Globus pallidus (tissue), 1 donor: ENCODE measurements at regions not wholly inside any gene's neighbourhood (a gene's known extent, or its start where the extent isn't known, plus 50 kb on each side); places are given as distances from the start of the nearest gene placed in this dataset.

ENCODE experiments used
- DNase-seq: peaks from one replicate; pipeline ENCODE4 v3.0.0-alpha.2; 2015; ENCODE audit warnings: low spot score

GRCh38 chr13:40118337-40118736, 462.9 kb downstream of the COG6 start:
- no peak for DNase-seq

GRCh38 chr13:40119852-40120251, 464.4 kb downstream of the COG6 start:
- DNase-seq: no peak

GRCh38 chr13:40120288-40120687, 464.8 kb downstream of the COG6 start:
- no peak for DNase-seq

- no peak for DNase-seq
These were observed 465.3 kb downstream of the COG6 start for GRCh38 chr13:40120781-40121180.

DNA sequence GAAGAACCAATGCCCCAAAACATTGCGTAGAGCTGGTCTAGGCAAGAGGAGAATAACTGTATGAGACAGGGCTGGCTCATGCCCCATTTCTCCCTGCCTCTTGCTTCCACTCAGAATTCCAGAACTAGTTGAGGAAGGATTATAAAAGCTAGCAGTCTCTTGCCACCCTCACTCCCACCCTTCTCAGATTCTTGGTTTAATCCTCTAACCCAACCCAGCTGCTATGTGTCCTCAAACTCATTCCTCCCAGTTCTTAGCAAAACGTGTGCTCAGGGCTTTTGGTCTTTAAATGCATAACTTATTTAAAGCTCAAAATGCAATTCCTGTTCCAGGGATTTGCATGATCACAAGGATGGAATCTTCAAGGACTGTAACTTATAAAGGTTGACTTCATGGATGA, 466.3 kb downstream of the COG6 start:
- no peak for DNase-seq

- DNase-seq: no peak
These were observed 468.6 kb downstream of the COG6 start for GRCh38 chr13:40123962-40124632.

- no peak for DNase-seq
These were observed 469.2 kb downstream of the COG6 start for GRCh38 chr13:40124633-40125015.

DNA sequence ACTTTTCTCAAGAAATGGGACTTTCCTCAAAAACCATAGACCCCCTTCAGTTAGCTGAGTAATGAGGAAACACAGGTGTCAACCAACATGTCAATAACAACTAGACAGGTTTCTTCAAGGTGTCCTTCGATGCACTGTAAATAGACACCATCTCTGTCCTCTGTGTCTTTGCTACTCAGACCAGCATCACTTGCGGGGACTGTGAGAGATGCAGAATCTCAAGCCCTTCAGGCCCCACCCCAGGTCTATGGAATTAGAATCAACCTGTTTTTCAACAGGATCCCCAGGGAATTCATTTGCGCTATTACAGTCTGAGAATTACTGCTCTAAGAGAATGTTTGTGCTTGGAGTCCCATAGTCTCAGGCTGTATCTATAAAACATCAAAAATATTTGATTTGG, 469.9 kb downstream of the COG6 start:
- DNase-seq: no peak

GRCh38 chr13:40126306-40127085, 471.0 kb downstream of the COG6 start:
- DNase-seq: no peak

DNA sequence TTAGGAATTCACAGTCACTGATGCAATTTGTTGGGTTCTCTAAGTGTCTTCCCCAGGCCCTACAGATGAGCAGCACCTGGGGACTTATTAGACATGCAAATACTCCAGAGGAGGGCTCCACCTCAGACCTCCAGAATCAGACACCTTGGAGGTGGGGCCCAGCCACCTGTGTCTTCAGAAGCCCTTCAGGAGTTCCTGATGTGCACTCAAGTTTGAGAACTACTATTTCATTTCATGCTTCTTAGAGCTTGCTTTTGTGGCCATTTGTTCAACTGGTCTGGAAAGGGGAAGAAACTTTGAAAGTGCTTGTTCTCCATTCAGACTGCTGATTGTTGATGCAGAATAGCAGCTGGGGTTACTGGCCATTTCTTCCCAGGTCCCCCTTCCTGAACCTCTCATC, 472.0 kb downstream of the COG6 start:
- no peak for DNase-seq

DNA sequence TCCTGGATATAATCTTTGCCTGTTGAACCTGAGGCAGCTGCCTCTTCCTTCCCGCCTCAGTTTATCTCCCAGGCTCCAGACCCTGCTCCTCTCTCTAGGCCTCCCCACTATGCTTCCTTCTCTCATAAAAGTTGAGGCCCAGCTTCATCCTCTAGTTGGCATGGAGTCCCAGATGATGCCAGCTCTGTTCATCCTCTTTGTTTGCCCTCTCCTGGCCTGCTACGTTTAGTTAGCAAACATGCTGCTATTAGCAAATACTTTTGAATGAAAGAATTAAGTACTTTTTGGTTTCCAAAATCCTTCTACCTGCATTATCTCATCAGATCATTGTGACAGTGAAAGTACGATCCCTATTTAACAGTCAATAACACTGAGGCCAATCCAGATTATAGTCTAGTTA, 472.5 kb downstream of the COG6 start:
- no peak for DNase-seq

DNA sequence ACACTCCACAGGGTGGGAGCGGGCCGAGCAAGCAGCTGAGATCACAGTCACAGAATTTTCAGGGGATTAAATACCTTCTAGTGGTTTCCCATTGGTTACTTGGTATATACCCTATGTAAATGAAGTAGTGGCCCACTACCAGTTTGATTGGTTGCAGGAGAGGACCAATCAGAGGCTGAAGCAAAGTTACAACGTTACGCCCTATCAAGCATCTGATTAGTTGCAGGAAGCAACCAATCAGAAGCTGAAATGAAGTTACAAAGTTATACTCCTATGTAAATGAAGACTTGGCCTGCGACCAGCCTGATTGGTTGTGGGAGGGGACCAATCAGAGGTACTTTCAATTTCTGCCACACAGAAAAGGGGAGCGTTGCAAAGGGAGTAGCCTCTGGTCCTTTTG, 474.0 kb downstream of the COG6 start:
- DNase-seq: no peak

DNA sequence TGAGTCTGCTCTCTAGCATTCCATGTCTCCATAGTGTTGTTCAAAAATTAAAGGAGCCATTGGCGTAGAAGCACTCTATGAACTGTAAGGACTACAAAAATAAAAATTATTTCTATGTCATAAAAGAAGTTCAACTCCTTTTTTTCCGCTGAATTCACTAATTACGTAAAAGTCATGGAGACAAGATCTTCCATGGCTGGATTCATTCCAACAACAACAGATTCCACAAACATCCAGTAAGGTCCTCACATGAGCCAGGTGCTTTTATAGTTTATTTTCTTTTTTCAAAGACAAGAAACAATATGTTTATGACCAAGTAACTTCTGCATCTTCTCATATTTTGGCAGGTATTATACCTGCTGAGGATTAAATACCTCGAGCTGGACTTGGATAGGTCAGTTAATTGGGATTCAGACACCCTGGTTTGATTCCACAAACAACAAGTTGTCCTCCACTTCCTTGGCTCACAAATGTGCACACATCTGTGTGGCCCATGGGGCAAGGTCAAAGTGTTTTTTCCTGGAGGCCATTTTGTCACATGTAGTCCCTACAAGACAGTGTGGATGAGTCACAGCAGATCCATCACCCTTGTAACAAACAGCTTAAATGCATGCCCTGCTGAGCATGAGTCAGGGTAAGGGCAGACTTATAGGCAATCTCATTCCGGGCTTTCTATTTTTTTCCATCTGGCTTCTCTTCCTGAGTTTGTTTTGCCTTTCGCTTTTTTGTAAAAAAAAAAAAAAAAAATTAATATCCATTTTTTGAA, 475.6 kb downstream of the COG6 start:
- no peak for DNase-seq

- DNase-seq: no peak
These were observed 476.8 kb downstream of the COG6 start for GRCh38 chr13:40132249-40132648.

GRCh38 chr13:40136896-40137295, 481.4 kb downstream of the COG6 start:
- DNase-seq: no peak

- DNase-seq: no peak
These were observed 481.9 kb downstream of the COG6 start for GRCh38 chr13:40137400-40137799.

GRCh38 chr13:40139896-40140520, 484.5 kb downstream of the COG6 start:
- no peak for DNase-seq

DNA sequence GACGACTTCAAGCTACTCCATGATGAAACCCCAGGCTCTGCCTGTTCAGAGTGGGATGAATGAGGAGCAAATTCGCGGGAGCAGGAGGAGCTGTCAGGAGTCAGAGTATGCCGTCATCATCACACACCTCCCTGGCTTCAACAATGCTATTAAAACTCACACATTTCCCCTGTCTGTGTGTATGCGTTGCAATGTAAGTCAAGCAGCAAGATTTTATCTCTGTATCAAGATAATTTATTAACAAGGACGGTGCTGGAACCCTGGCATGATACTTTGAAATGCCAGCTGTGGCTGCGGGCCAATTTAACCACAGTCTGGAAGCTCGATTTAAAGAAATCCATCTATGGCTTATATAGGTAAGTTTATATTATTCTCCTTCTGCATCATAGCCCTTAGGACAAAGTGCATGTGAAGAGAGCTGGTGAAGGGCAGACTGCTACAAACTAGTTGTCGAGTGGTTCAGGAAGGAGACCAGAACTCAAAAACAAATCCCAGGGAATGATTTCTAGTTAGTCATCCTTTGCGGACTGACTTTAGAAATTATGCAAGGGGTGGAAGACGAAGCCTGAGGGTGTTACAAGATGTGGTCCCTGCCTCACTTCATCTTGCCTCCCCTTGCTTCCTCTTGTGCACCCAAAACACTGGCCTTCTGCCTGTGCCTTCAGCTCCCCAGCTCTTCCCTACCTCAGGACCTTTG, 486.5 kb downstream of the COG6 start:
- no peak for DNase-seq

- DNase-seq: no peak
These were observed 487.6 kb downstream of the COG6 start for GRCh38 chr13:40143106-40143505.

DNA sequence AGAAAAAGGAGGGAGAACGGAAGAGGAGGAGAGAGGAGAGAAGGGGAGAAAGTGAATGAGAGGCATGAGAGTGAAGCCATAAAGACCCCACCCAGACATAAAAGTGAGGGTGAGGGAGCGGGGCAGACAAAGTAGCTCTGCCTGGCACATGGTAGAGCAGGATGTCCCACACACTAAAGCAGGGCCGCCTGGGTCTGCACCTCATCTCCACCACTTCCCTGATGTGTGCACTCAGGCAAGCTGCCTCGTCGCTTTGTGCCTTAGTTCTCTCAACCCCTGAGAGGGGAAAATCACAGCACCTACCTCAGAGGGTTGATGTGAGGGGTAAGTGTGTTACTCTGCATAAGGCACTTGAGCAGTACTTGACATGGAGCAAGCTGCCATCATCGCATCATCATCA, 488.1 kb downstream of the COG6 start:
- DNase-seq: no peak

GRCh38 chr13:40145139-40145538, 489.7 kb downstream of the COG6 start:
- no peak for DNase-seq

- no peak for DNase-seq
These were observed 490.6 kb downstream of the COG6 start for GRCh38 chr13:40146063-40146462.
